Testis (tissue), 2 donors: ENCODE measurements at regions not wholly inside any gene's neighbourhood (a gene's known extent, or its start where the extent isn't known, plus 50 kb on each side); places are given as distances from the start of the nearest gene placed in this dataset.

Source experiments
- CTCF ChIP-seq, 3 experiments: fragments of 450-650 bp in 2 of 3; fragments of 200-600 bp in 1 of 3; sonication (generic) in 1 of 3; IDR thresholded peaks; one replicate each; pipeline ENCODE4 v1.5.1; 2016 to 2019; ENCODE audit warnings: antibody characterized with exemption in 3 of 3, mild to moderate bottlenecking in 2 of 3, moderate library complexity in 1 of 3
- POLR2A ChIP-seq: fragments of 450-650 bp; IDR thresholded peaks from one replicate; pipeline ENCODE4 v1.6.1; 2017; ENCODE audit warnings: antibody characterized with exemption, mild to moderate bottlenecking, moderate library complexity

- TF ChIP-seq CTCF (IDR thresholded peaks at IDR 0.05) (no peak), POLR2A (no peak)
These were observed 393.0 kb downstream of the IGSF11 start for GRCh38 chr3:118641608-118642007.
